ENCODE measurements at regions not wholly inside any gene's neighbourhood (a gene's known extent, or its start where the extent isn't known, plus 50 kb on each side); places are given as distances from the start of the nearest gene placed in this dataset.

- no peak for DNase-seq (ENCODE audit: low read depth in 1 of 2, low spot score in 1 of 2)
- no peak overlapping the region for H3K4me3 ChIP-seq (replicated peaks; ENCODE audit: insufficient read depth, low read length)
- no peaks in the 10 kb centered on the region for H3K27me3 ChIP-seq (ENCODE audit: insufficient read depth, poor library complexity, severe bottlenecking)
- TF ChIP-seq, protein P1, sequence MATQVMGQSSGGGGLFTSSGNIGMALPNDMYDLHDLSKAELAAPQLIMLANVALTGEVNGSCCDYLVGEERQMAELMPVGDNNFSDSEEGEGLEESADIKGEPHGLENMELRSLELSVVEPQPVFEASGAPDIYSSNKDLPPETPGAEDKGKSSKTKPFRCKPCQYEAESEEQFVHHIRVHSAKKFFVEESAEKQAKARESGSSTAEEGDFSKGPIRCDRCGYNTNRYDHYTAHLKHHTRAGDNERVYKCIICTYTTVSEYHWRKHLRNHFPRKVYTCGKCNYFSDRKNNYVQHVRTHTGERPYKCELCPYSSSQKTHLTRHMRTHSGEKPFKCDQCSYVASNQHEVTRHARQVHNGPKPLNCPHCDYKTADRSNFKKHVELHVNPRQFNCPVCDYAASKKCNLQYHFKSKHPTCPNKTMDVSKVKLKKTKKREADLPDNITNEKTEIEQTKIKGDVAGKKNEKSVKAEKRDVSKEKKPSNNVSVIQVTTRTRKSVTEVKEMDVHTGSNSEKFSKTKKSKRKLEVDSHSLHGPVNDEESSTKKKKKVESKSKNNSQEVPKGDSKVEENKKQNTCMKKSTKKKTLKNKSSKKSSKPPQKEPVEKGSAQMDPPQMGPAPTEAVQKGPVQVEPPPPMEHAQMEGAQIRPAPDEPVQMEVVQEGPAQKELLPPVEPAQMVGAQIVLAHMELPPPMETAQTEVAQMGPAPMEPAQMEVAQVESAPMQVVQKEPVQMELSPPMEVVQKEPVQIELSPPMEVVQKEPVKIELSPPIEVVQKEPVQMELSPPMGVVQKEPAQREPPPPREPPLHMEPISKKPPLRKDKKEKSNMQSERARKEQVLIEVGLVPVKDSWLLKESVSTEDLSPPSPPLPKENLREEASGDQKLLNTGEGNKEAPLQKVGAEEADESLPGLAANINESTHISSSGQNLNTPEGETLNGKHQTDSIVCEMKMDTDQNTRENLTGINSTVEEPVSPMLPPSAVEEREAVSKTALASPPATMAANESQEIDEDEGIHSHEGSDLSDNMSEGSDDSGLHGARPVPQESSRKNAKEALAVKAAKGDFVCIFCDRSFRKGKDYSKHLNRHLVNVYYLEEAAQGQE (IDR thresholded peaks at IDR 0.05; ENCODE audit: insufficient replicate concordance, low read depth): no peak
- TF ChIP-seq GABPA (IDR thresholded peaks at IDR 0.05; ENCODE audit: low read depth) (no peak), SPI1 (IDR thresholded peaks at IDR 0.05; ENCODE audit: borderline replicate concordance, low read depth) (no peak), CTCF (IDR thresholded peaks at IDR 0.05; ENCODE audit: insufficient read depth, low read length) (no peak), POLR2AphosphoS5 (IDR thresholded peaks at IDR 0.05; ENCODE audit: low read depth) (no peak)
- H3K27ac ChIP-seq (replicated peaks): no peak overlapping the region
Measured at GRCh38 chr22:48688366-48688765, 1139.3 kb downstream of the BRD1 start.

DNA sequence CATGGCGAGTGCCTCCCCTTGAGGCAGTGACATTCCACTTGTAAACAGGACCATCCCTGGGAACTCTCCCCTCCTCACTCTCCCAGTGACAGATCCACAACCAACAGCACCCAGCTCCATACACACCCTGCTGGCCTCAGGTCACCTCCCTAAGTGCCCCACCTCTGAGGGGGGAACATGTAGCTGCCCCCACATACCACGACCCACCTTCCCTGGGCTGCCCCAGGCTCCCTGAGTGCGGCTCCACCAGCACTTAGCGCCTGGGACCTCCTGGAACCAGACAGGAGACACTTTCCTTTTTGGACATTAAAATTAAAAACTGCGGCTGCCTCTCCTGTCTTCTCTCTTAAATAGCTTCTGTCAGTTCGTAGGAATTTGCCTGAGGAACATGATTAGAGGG lies 1140.1 kb downstream of the BRD1 start:
- Histone ChIP-seq H3K4me3 (replicated peaks; ENCODE audit: insufficient read depth, low read length) (no peak overlapping the region), H3K27me3 (ENCODE audit: insufficient read depth, poor library complexity, severe bottlenecking) (no peaks in the 10 kb centered on the region), H3K27ac (replicated peaks) (no peak overlapping the region)
- TF ChIP-seq GABPA (IDR thresholded peaks at IDR 0.05; ENCODE audit: low read depth): no peak
- no peak for TF ChIP-seq SPI1 (IDR thresholded peaks at IDR 0.05; ENCODE audit: borderline replicate concordance, low read depth)
- no peak for TF ChIP-seq POLR2AphosphoS5 (IDR thresholded peaks at IDR 0.05; ENCODE audit: low read depth)
- TF ChIP-seq, protein P1 (IDR thresholded peaks at IDR 0.05; ENCODE audit: insufficient replicate concordance, low read depth): no peak
- no peak for TF ChIP-seq CTCF (IDR thresholded peaks at IDR 0.05; ENCODE audit: insufficient read depth, low read length)
- no peak for DNase-seq (ENCODE audit: low read depth in 1 of 2, low spot score in 1 of 2)

DNA sequence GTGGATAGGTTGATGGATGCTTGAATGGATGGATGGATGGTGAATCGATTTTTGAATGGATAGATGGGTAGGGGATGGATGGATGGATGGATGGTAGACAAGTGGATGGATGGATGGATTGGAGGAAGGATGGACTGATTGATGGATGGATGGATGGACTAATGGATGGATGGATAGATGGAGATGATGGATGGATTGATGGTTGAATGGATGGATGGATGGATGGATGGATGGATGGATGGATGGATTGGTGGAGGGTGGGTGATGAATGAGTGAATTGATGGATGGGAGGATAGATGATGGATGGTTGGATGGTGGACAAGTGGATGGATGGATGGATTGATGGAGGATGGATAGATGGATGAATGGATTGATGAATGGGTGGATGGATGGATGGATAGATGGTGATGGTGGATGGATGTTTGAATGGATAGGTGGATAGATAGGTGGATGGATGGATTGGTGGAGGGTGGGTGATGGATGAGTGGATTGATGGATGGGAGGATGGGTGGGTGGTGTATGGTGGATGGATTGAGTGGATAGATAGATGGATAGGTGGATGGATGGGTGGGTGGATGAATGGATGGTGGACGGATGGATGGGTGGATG lies 1140.9 kb downstream of the BRD1 start:
- H3K27ac ChIP-seq (replicated peaks): no peak overlapping the region
- no peak for DNase-seq (ENCODE audit: low read depth in 1 of 2, low spot score in 1 of 2)
- no peaks in the 10 kb centered on the region for H3K27me3 ChIP-seq (ENCODE audit: insufficient read depth, poor library complexity, severe bottlenecking)
- TF ChIP-seq POLR2AphosphoS5 (IDR thresholded peaks at IDR 0.05; ENCODE audit: low read depth): no peak
- TF ChIP-seq GABPA (IDR thresholded peaks at IDR 0.05; ENCODE audit: low read depth): no peak
- TF ChIP-seq SPI1 (IDR thresholded peaks at IDR 0.05; ENCODE audit: borderline replicate concordance, low read depth): no peak
- TF ChIP-seq CTCF (IDR thresholded peaks at IDR 0.05; ENCODE audit: insufficient read depth, low read length): no peak
- H3K4me3 ChIP-seq (replicated peaks; ENCODE audit: insufficient read depth, low read length): no peak overlapping the region

DNA sequence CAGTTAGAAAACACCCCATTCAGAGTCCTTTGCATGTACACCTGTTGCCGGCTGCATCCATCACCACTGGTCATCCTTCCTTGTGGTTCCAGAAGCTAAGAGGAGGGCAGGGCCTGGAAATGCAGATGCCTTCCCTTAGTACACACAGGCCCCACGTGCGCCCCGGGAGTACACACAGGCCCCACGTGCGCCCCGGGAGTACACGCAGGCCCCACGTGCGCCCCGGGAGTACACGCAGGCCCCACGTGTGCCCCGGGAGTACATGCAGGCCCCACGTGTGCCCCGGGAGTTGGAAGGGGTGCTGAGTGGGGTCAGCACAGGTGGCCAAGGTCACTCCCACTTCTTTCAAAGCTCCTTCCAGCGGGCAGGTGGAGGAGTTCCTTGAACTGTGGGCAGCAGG lies 1141.9 kb downstream of the BRD1 start:
- TF ChIP-seq POLR2AphosphoS5 (IDR thresholded peaks at IDR 0.05; ENCODE audit: low read depth): no peak
- no peak for TF ChIP-seq CTCF (IDR thresholded peaks at IDR 0.05; ENCODE audit: insufficient read depth, low read length)
- no peak for TF ChIP-seq GABPA (IDR thresholded peaks at IDR 0.05; ENCODE audit: low read depth)
- TF ChIP-seq, protein P1 (IDR thresholded peaks at IDR 0.05; ENCODE audit: insufficient replicate concordance, low read depth): no peak
- no peak for TF ChIP-seq SPI1 (IDR thresholded peaks at IDR 0.05; ENCODE audit: borderline replicate concordance, low read depth)
- Histone ChIP-seq H3K4me3 (replicated peaks; ENCODE audit: insufficient read depth, low read length) (no peak overlapping the region), H3K27me3 (ENCODE audit: insufficient read depth, poor library complexity, severe bottlenecking) (no peaks in the 10 kb centered on the region), H3K27ac (replicated peaks) (no peak overlapping the region)
- DNase-seq (ENCODE audit: low read depth in 1 of 2, low spot score in 1 of 2): no peak

All from HL-60 (cell line).